ENCODE measurements at regions not wholly inside any gene's neighbourhood (a gene's known extent, or its start where the extent isn't known, plus 50 kb on each side); places are given as distances from the start of the nearest gene placed in this dataset.

GRCh38 chr9:107782789-107783188, 293.2 kb upstream of the KLF4 start:
- POLR2A ChIA-PET: no interaction called here
- intact Hi-C loops (cut with micrococcal nuclease): no loop called here
- CTCF ChIA-PET: interaction anchor here (0.6 to 1.2 kb wide), 2 partner anchors 8 to 183 kb away, joined by 3 read pairs; no protein-coding TSS in a partner anchor
- no peak overlapping the region for H3K4me2 ChIP-seq (ENCODE audit: insufficient read depth, low read length)
- dilution Hi-C loops (cut with MboI; ENCODE audit: extremely low pct_ligation_motif_present, low sequenced_read_pairs): no loop called here
- H3K4me1 ChIP-seq (ENCODE audit: control insufficient read depth, extremely low read depth, insufficient read depth, low read length): no peaks in the 10 kb centered on the region
- BruUV-seq (replicated peaks): no TSS peak
- FAIRE-seq (no peak), DNase-seq (ENCODE audit: low read depth, low spot score) (no peak)
- H3K27me3 ChIP-seq (ENCODE audit: control insufficient read depth in 2 of 2, insufficient read depth in 2 of 2, low read length in 2 of 2): no peaks in the 10 kb centered on the region
- no peaks in the 10 kb centered on the region for H3K79me2 ChIP-seq (ENCODE audit: control insufficient read depth, insufficient read depth, low read length)
- no peaks in the 10 kb centered on the region for H3K9me1 ChIP-seq (replicated peaks; ENCODE audit: control insufficient read depth, extremely low read depth, insufficient read depth, low read length)
- no peak overlapping the region for H3K9ac ChIP-seq (replicated peaks; ENCODE audit: extremely low read depth, insufficient read depth, low read length)
- no peak overlapping the region for H3K4me3 ChIP-seq (replicated peaks in 1 of 3; ENCODE audit: insufficient read depth in 1 of 3, low read depth in 1 of 3, low read length in 3 of 3)
- no peak overlapping the region for H3K27ac ChIP-seq (ENCODE audit: insufficient read depth, low read depth, low read length)
- H3K9me3 ChIP-seq (replicated peaks; ENCODE audit: control insufficient read depth, insufficient read depth, low read length): no peaks in the 10 kb centered on the region
- TF ChIP-seq FOS (IDR thresholded peaks at IDR 0.05; ENCODE audit: borderline replicate concordance, insufficient read depth, low read length): no peak
- no peak for TF ChIP-seq EZH2 (IDR thresholded peaks at IDR 0.05; ENCODE audit: borderline replicate concordance, low read depth, low read length, severe bottlenecking)
- TF ChIP-seq MYC (IDR thresholded peaks at IDR 0.05; ENCODE audit: low read depth, low read length): no peak
- TF ChIP-seq CTCF (IDR thresholded peaks at IDR 0.05; ENCODE audit: extremely low read depth in 1 of 2, insufficient read depth in 1 of 2, low read depth in 1 of 2, low read length in 2 of 2): no peak
- TF ChIP-seq GATA2 (IDR thresholded peaks at IDR 0.05; ENCODE audit: insufficient read depth, insufficient read length, low read depth, low read length): no peak
- TF ChIP-seq MAX (IDR thresholded peaks at IDR 0.05; ENCODE audit: insufficient read depth, insufficient read length): no peak
- TF ChIP-seq JUN (IDR thresholded peaks at IDR 0.05; ENCODE audit: borderline replicate concordance, insufficient read depth, insufficient read length, low read depth): no peak
- no peak for TF ChIP-seq POLR2A (IDR thresholded peaks at IDR 0.05; ENCODE audit: low read depth, low read length)
- no peak for TF ChIP-seq POLR2AphosphoS5 (IDR thresholded peaks at IDR 0.05; ENCODE audit: insufficient read depth, low read depth, low read length)
- H4K20me1 ChIP-seq (replicated peaks; ENCODE audit: control insufficient read depth, extremely low read depth, insufficient read depth, low read length): no peaks in the 10 kb centered on the region
- no peak overlapping the region for H2AFZ ChIP-seq (ENCODE audit: low read depth, low read length)
- no peaks in the 10 kb centered on the region for H3K36me3 ChIP-seq (ENCODE audit: control insufficient read depth in 2 of 2, extremely low read depth in 1 of 2, insufficient read depth in 2 of 2, low read length in 2 of 2)

All from endothelial cell of umbilical vein (primary cell).